SIG-M5 treated with dmso at 0.1 percent for 504 hours (cell line): ENCODE measurements at regions not wholly inside any gene's neighbourhood (a gene's known extent, or its start where the extent isn't known, plus 50 kb on each side); places are given as distances from the start of the nearest gene placed in this dataset.
"Not testable (repeated sequence)": the region's sequence is repeated elsewhere in the genome, so short reads cannot be mapped to it uniquely, and the experiment has no call there.

Experiments used
- DNase-seq: peaks from one replicate; lab custom pipeline; 2025; ENCODE audit not compliant: unreplicated experiment; lab: John Stamatoyannopoulos, UW

- DNase-seq, result no peak
Measured at GRCh38 chr10:43843321-43844101, 194.8 kb upstream of the ZNF32 start.

- DNase-seq, result no peak
Measured at GRCh38 chr10:43842496-43842895, 193.8 kb upstream of the ZNF32 start.

GRCh38 chr10:43842072-43842471 is 193.4 kb upstream of the ZNF32 start:
- no peak for DNase-seq

- no peak for DNase-seq
Measured at GRCh38 chr10:43839973-43840372, 191.3 kb upstream of the ZNF32 start.

- DNase-seq, result not testable (repeated sequence)
Measured at GRCh38 chr10:43834751-43835150, 186.1 kb upstream of the ZNF32 start.

GRCh38 chr10:43827853-43828252 is 179.2 kb upstream of the ZNF32 start:
- no peak for DNase-seq

- DNase-seq, result no peak
Measured at GRCh38 chr10:43825984-43826383, 177.3 kb upstream of the ZNF32 start.

- DNase-seq, result no peak
Measured at GRCh38 chr10:43825421-43825820, 176.7 kb upstream of the ZNF32 start.

- DNase-seq, result no peak
Measured at GRCh38 chr10:43824934-43825333, 176.3 kb upstream of the ZNF32 start.

- DNase-seq, result no peak
Measured at GRCh38 chr10:43822631-43823580, 174.2 kb upstream of the ZNF32 start.

- no peak for DNase-seq
Measured at GRCh38 chr10:43821103-43821502, 172.4 kb upstream of the ZNF32 start.

GRCh38 chr10:43820663-43821062 is 172.0 kb upstream of the ZNF32 start:
- no peak for DNase-seq

- DNase-seq, result no peak
Measured at GRCh38 chr10:43819464-43820230, 171.0 kb upstream of the ZNF32 start.

GRCh38 chr10:43818687-43819086 is 170.0 kb upstream of the ZNF32 start:
- DNase-seq, result no peak

- no peak for DNase-seq
Measured at GRCh38 chr10:43817368-43817767, 168.7 kb upstream of the ZNF32 start.

GRCh38 chr10:43816351-43817321 is 168.0 kb upstream of the ZNF32 start:
- peak; percentile 24 for DNase-seq

- DNase-seq, result no peak
Measured at GRCh38 chr10:43815181-43815885, 166.7 kb upstream of the ZNF32 start.

GRCh38 chr10:43814663-43815062 is 166.0 kb upstream of the ZNF32 start:
- no peak for DNase-seq

- no peak for DNase-seq
Measured at GRCh38 chr10:43811871-43812270, 163.2 kb upstream of the ZNF32 start.
